HG03039 (cell line): ENCODE measurements at regions not wholly inside any gene's neighbourhood (a gene's known extent, or its start where the extent isn't known, plus 50 kb on each side); places are given as distances from the start of the nearest gene placed in this dataset.
A peak's percentile ranks its signal among the peaks of the same experiment; 100 is the strongest.

Experiments
- ATAC-seq: cut with Tn5 transposase; IDR thresholded peaks from one replicate; pipeline ENCODE4 v1.9.1; 2021; ENCODE audit warnings: mild to moderate bottlenecking, moderate library complexity; ENCODE audit not compliant: unreplicated experiment

DNA sequence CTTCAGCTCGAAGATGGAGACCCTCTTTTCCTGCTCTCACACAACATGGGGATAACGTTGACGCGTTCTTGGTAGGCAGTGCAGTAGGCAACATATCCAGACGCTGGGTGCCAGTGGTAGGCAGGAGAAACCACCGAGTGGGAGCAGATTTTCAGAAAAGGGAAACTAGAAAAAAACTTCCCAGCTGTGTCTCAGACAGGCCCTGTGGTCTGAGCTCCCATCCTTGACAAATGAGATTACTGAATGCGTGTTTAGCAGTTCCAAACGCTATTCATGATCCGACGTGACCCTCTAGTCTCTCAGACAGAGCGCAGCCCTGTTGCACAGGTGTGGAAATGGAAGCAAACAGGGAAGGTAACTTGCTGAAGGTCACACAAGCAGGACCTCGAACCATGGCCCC lies 83.9 kb upstream of the DUSP22 start:
- no peak for ATAC-seq

- ATAC-seq: no peak
Measured at GRCh38 chr6:208938-209337, 83.3 kb upstream of the DUSP22 start.

DNA sequence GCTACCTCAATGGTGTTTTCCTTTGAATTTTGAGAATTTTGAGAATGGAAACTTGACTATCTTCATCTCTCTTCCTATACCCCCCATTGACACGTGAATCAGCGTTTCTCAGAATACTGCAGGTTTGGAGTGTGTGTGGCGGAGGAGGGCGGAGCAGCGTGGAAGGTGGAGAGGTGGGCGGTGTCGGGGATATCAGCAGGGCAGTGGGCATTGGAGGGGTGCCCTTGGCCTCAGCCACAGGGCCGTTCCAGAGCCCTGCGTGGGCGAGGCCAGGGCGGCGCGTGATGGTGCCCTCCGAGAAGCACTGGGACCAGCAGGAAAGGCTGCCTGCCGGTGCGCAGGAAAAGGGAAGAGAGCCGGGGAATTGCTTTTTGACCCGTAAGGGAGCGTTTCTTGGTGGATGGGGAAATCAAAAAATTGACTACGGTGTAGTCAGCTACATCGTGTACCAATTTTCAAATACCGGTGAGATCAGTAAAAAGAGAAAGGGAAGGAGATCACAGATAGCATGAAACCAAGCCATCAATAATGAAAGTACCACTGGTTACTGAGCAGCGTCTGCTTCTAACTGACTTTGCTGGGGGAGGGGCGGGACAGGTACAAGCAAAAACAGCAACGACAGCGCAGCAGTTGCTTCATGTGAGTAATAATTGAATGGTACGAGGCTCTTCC lies 82.7 kb upstream of the DUSP22 start:
- peak; percentile 69 for ATAC-seq

- ATAC-seq: no peak
Measured at GRCh38 chr6:210104-210456, 82.2 kb upstream of the DUSP22 start.

DNA sequence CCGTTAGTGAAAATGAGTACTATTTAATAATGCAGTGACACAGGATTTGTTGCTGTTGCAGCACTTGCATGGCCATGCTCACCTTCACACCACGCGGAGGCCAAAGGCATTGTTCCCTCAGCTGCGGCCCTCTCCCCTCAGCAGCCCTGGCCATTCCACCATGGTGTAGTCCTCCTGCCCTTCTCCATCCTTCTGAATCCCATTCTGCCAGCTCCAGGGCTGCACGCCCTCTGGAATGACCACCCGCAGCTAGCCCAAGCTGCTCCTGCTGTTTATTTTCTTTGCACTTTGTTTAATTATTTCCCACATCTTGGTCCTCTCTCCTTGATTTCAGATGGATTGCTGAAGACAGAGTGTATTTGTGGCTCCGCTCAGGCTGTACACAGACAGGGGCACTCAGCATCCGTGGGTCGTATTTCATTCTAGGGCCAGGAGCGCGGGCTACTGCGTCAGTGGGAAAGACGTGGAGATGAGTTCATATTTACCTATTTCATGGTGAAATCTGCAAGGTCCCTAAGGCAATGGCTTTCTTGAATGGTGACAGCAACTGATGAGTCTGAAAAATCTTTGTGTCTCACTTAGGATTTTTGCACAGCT lies 81.4 kb upstream of the DUSP22 start:
- no peak for ATAC-seq

GRCh38 chr6:211871-212497 lies 80.3 kb upstream of the DUSP22 start:
- no peak for ATAC-seq

- no peak for ATAC-seq
Measured at GRCh38 chr6:213284-213683, 79.0 kb upstream of the DUSP22 start.

DNA sequence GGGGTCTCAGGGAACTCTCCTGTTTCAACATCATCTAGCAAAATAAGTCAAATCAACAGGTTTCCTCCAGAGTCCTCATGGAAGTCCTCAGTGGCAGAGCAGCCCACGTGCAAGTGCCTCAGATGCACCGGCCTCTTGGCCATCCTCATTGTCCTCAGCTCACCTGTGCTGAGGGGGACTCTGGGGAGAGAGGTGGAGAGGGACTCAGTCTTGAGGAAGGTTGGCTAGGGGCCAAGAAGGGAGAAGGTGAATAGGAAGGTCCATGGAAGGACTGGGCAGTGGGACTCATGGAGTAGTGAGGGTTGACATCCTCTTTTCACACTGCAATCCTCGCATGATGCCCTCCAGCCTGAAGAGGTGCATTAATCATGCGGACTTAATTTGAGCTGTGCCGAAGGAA lies 77.9 kb upstream of the DUSP22 start:
- no peak for ATAC-seq

DNA sequence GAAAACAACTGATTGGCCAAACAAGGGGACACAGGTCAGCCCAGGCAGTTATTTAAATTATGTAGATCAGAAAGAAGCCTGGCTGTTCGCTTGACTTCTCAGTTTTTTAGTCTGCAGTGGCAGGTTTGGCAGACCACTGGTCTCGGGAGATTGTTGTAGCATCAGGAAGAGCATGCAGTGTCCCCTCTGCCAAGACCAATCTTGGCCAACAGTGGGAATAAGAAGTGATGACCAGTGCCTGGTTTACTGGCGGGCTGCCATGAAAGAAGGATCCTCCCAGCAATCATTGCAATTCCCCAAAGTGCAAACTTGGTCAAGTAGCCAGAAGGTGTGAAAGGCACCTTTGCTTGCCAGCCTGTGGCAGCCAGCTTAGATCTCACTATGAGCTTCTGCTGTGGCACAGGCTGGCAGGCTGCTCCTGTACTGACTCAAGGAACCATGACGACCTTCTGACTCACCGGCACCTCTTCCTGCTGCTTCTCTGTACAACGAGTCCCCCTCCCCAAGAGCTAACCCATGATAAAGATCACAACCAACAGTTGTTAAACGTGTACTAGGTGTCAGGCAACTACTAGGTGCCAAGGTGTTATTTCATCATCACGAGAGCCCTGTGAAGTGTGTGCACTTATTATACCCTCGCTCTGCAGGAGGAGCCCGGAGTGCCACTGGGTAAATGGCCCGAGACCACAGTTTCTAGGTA lies 76.8 kb upstream of the DUSP22 start:
- no peak for ATAC-seq

DNA sequence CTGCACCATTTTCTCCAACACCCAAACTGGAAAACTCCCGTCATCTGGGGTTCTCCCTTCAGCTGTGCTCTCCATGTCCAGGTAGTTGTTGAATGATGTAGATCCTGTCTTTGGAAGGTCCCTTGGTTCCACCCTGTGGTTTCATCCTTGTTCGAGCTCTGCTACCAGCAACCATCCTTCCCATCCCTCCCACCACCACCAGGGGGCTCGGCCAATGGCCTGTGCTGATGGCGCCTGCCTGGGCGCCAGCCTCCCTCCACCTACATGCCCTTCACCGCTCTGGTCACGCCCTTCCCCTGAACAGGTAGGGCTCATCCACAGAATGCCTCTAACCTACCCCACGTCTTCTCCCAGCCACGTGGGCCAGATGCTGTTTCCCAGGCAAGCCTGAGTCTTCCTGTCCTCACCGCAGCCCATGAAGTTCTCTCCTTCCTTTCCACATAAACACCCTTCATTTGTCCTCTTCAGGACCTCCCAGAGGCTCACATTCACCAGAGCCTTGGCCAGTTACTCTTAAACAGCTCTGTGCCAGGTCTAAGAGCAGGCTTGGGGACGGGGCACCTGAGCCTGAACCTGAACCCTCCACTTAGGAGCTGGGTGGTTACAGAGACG lies 75.1 kb upstream of the DUSP22 start:
- no peak for ATAC-seq

DNA sequence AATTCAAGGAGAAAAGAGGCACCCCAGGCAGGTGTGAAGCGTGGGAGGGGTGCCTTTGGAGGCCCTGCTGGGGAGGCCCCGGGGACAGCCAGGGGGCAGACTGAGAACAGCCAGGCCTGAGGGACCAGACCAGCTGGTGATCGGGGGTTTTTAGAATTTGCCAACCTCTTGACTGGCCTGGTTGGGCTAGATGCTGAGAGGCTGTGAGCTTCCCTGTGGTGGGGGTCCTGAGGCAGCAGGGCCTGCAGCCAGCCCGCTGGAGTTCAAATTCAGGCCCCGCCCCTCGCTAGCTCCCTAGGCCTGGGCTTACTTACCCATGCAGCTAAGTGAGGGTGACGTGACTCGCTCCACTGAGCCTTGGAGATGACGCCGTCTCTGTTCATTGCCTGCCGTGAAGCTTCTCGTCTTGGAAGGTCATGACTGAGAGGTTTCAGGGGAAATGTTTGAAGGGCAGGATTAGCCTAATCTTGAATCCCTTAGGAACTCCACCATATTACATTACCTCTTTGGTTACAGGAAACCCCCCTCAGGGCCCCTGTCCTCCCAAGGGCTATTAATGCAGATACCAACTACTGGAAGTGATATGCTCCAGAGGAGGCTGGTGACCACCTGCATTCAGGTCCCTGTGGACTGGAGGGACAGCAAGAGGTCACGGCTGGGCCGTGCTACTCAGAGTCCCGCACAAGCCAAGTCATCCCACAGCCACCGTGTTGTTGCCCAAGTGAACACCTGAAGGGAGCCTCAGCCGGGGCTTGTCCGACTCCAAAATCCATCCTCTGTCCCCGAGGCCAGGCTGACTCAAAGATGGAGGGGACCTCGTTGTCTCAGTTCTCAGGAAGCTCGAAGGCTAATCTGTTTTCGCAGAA lies 73.9 kb upstream of the DUSP22 start:
- ATAC-seq: peak; percentile 30

DNA sequence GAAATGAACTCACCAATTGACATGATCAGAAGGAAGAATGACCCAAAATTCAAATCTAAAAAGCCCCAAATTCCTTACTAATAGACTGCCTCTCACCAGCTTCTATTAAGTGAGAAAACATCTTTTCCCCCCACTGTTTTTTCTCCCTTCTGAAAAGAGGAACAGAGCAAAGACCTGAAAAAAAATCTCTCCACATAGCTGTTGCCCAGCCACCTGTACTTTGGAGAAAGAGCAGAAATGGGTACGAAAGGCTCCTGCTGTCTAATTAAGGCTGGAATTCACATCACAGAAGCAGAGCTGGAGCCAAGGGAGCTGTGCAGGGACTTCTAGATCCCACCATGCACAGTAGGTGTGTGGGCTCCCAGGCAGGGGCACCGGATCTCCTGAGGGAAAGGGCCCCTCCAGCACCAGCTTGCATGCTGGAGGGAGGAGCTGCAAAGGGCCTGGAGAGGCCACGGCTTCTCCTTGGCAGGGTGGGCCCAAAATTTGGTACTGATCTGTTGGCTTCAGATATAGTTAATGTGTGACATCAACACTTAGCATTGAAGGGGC lies 73.2 kb upstream of the DUSP22 start:
- no peak for ATAC-seq

DNA sequence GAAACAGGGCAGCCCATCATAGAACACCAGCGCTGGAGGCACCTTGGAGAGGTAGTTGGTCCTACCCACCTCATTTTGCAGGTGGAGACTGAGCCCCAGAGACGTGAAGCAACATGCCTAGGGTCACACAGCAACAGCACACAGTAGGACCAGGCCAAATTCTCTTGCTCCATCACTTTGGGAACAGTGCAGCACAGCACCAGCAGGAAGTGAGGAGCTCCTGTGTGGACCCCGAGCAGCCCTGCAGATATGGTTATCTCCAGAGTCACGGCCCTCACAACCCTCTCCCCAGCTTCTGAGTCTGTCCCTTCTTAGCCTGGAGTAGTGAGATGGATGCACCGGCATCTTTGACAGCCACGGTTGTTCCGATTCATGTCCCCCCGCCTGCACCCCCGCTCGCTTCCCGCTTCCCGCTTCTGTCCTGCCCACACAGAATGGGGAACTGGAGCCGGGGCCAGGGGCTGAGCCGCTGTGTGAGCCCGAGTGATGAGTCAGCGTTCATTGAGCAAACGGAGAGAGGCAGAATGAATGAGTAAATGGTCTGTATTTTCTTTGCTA lies 72.6 kb upstream of the DUSP22 start:
- no peak for ATAC-seq

- no peak for ATAC-seq
Measured at GRCh38 chr6:220312-220711, 72.0 kb upstream of the DUSP22 start.

GRCh38 chr6:220721-221475 lies 71.4 kb upstream of the DUSP22 start:
- ATAC-seq: no peak

DNA sequence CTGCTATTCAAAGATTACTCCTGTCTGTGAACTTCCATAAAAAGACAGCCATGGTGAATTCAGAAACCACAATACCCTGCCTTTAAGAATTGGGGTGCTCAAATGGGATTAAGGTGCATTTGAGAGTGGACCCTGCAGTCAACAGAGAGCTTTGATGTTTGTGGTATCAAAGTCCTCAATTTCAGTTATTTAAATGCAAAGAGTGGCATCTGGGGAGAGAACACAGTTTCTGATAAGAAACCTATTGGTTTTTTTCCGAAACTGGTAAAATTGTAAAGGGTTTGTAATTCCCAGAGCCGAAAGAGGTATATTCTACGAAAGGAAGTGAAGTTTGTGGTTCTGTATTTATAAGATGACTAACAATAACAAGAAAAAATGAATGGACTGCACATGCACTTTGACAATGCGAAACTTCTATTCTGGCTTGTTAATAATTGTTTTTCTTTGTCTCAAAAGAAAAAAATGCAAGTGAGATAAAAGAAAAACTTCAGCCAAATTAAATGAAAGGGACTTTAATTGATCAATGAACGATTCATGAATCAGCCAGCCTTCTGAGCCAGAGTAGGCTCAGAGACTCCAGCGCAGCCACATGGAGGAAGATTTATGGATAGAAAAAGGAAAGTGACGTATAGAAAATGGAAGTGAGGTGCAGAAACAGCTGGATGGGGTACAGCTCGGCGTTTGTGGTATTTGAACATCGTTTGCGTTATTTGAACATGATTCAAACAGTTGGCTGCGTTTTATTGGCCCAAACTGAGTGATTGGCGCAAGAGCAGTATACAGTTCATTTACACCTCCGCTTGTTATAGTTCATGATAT lies 70.5 kb upstream of the DUSP22 start:
- no peak for ATAC-seq

DNA sequence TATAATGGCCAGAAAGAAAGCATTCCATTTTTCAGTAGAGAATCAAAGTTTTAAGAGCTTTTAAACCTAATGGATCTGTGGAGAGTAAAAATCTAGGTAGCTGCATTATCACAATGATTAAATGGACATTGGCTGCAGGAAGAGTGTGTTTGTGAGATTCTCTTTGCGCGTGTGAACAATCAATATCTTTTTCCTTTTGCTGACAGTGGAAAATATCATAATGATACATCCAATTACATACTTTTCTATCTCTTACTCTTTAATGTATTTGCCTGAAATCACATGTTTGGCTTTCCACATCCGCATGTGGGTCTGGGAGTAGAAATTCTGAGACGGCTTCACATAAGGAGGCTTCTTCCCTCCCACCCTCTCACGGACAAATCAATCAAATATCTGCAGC lies 69.8 kb upstream of the DUSP22 start:
- ATAC-seq: no peak

GRCh38 chr6:223136-223535 lies 69.2 kb upstream of the DUSP22 start:
- ATAC-seq: no peak
